IMR-90 (cell line): ENCODE measurements at regions not wholly inside any gene's neighbourhood (a gene's known extent, or its start where the extent isn't known, plus 50 kb on each side); places are given as distances from the start of the nearest gene placed in this dataset.

Source experiments
- ATAC-seq: fragments of 200-7000 bp; cut with Tn5 transposase; 2 replicates; pipeline ENCODE4 v1.9.1; 2020; ENCODE audit warnings: low read depth, mild to moderate bottlenecking, moderate library complexity
- BruUV-seq: library from RNA; stranded (reverse); fragments of 400-500 nt; replicated peaks from 2 replicates; lab custom pipeline; 2021; lab: Mats Ljungman, UMichigan
- CTCF ChIA-PET: fragments of 300-600 bp; formaldehyde crosslinking; extraction: SDS; loops from one replicate; lab custom pipeline; 2021; ENCODE audit warnings: antibody characterized with exemption; lab: Yijun Ruan, JAX
- POLR2A ChIA-PET: fragments of 300-600 bp; sonication (Branson Sonifier 250); formaldehyde crosslinking; loops from one replicate; lab custom pipeline; 2022; ENCODE audit warnings: antibody characterized with exemption; ENCODE audit not compliant: unreplicated experiment; lab: Charles Lee
- DNase-seq: peaks from one replicate; pipeline ENCODE4 v3.0.0; 2013
- H2AFZ ChIP-seq: replicated peaks from 2 replicates; pipeline ENCODE3; 2013; ENCODE audit warnings: low read length, mild to moderate bottlenecking; ENCODE audit not compliant: poor library complexity
- H2AK5ac ChIP-seq: 2 replicates; pipeline ENCODE4 v1.6.1; 2013; ENCODE audit warnings: low read depth, low read length, inconsistent platforms
- H2AK9ac ChIP-seq: replicated peaks from 2 replicates; pipeline ENCODE3; 2013; ENCODE audit warnings: mild to moderate bottlenecking, low read depth, low read length, moderate library complexity; ENCODE audit not compliant: poor library complexity
- H2BK120ac ChIP-seq: 2 replicates; pipeline ENCODE4 v1.6.1; 2013; ENCODE audit warnings: low read depth, low read length, inconsistent platforms
- H2BK15ac ChIP-seq: 3 replicates; pipeline ENCODE4 v1.6.1; 2013; ENCODE audit warnings: low read depth, low read length, inconsistent platforms
- H2BK20ac ChIP-seq: 2 replicates; pipeline ENCODE4 v1.6.1; 2013; ENCODE audit warnings: low read depth, mild to moderate bottlenecking, inconsistent platforms, low read length, moderate library complexity
- H2BK5ac ChIP-seq: 2 replicates; pipeline ENCODE4 v1.6.1; 2013; ENCODE audit warnings: mild to moderate bottlenecking, low read depth, low read length, inconsistent platforms; ENCODE audit not compliant: poor library complexity, severe bottlenecking
- H3K14ac ChIP-seq: replicated peaks from 2 replicates; pipeline ENCODE4 v1.6.1; 2013; ENCODE audit warnings: low read depth, low read length, inconsistent platforms
- H3K18ac ChIP-seq: 2 replicates; pipeline ENCODE4 v1.6.1; 2013; ENCODE audit warnings: low read depth, low read length, control low read depth
- H3K23ac ChIP-seq: 2 replicates; pipeline ENCODE4 v1.6.1; 2013; ENCODE audit warnings: low read depth, low read length, inconsistent platforms
- H3K27ac ChIP-seq: 2 replicates; pipeline ENCODE4 v1.5.1; 2013; ENCODE audit warnings: mild to moderate bottlenecking, control low read depth, low read length; ENCODE audit not compliant: insufficient read depth
- H3K27me3 ChIP-seq: 2 replicates; pipeline ENCODE4 v1.6.1; 2013; ENCODE audit warnings: low read length; ENCODE audit not compliant: control insufficient read depth, insufficient read depth
- H3K36me3 ChIP-seq: 2 replicates; pipeline ENCODE4 v1.6.1; 2013; ENCODE audit warnings: low read length, mixed read lengths; ENCODE audit not compliant: control insufficient read depth, insufficient read depth
- H3K4ac ChIP-seq: 2 replicates; pipeline ENCODE4 v1.6.1; 2013; ENCODE audit warnings: low read depth, low read length, inconsistent platforms
- H3K4me1 ChIP-seq: 2 replicates; pipeline ENCODE4 v1.6.1; 2013; ENCODE audit warnings: low read length, mixed read lengths; ENCODE audit not compliant: control insufficient read depth, insufficient read depth
- H3K4me2 ChIP-seq: 2 replicates; pipeline ENCODE4 v1.6.1; 2013; ENCODE audit warnings: low read depth, mild to moderate bottlenecking, control low read depth, low read length, moderate library complexity
- H3K4me3 ChIP-seq: 2 replicates; pipeline ENCODE4 v1.5.1; 2013; ENCODE audit warnings: low read depth, mild to moderate bottlenecking, control low read depth, low read length, moderate library complexity; ENCODE audit not compliant: insufficient read depth
- H3K56ac ChIP-seq: 2 replicates; pipeline ENCODE4 v1.6.1; 2013; ENCODE audit warnings: low read length, inconsistent platforms; ENCODE audit not compliant: insufficient read depth; ENCODE audit errors: extremely low read depth
- H3K79me1 ChIP-seq, 2 experiments: 2 replicates each; pipeline ENCODE4 v1.6.1; 2013; ENCODE audit warnings: low read length in 2 of 2, inconsistent platforms in 1 of 2, low read depth in 1 of 2
- H3K9ac ChIP-seq: 2 replicates; pipeline ENCODE4 v1.6.1; 2013; ENCODE audit warnings: low read depth, low read length, control low read depth
- H3K9me1 ChIP-seq: 2 replicates; pipeline ENCODE4 v1.6.1; 2013; ENCODE audit warnings: low read length, inconsistent platforms; ENCODE audit not compliant: insufficient read depth
- H3K9me3 ChIP-seq: 2 replicates; pipeline ENCODE4 v1.6.1; 2013; ENCODE audit warnings: low read length; ENCODE audit not compliant: control insufficient read depth, insufficient read depth
- H4K20me1 ChIP-seq: 2 replicates; pipeline ENCODE4 v1.6.1; 2013; ENCODE audit warnings: low read length, inconsistent platforms; ENCODE audit not compliant: insufficient read depth
- H4K5ac ChIP-seq: 2 replicates; pipeline ENCODE4 v1.6.1; 2013; ENCODE audit warnings: mild to moderate bottlenecking, low read depth, low read length, control low read depth
- H4K8ac ChIP-seq, 2 experiments: 2 replicates each; pipeline ENCODE4 v1.6.1; 2013; ENCODE audit warnings: low read depth in 2 of 2, low read length in 2 of 2, control low read depth in 1 of 2, inconsistent platforms in 1 of 2
- H4K91ac ChIP-seq: 2 replicates; pipeline ENCODE4 v1.6.1; 2013; ENCODE audit warnings: low read depth, low read length, inconsistent platforms; ENCODE audit not compliant: insufficient read depth
- BHLHE40 ChIP-seq: fragments of 150-350 bp; IDR thresholded peaks from 2 replicates; pipeline ENCODE4 v1.6.1; 2016; ENCODE audit warnings: mild to moderate bottlenecking, low read depth, low read length
- CEBPB ChIP-seq: IDR thresholded peaks from 2 replicates; pipeline ENCODE4 v1.6.1; 2012; ENCODE audit warnings: low read depth, low read length, improper control_type of control experiment
- CHD1 ChIP-seq: IDR thresholded peaks from 2 replicates; pipeline ENCODE4 v1.6.1; 2012; ENCODE audit warnings: low read depth, low read length, improper control_type of control experiment
- FOS ChIP-seq: fragments of 150-350 bp; IDR thresholded peaks from 2 replicates; pipeline ENCODE4 v1.6.1; 2016; ENCODE audit warnings: low read depth, low read length
- MAFK ChIP-seq: IDR thresholded peaks from 2 replicates; pipeline ENCODE4 v1.6.1; 2012; ENCODE audit warnings: low read depth, low read length, improper control_type of control experiment
- MXI1 ChIP-seq: IDR thresholded peaks from 2 replicates; pipeline ENCODE4 v1.6.1; 2012; ENCODE audit warnings: low read depth, mild to moderate bottlenecking, low read length, moderate library complexity, borderline replicate concordance
- NFE2L2 ChIP-seq: fragments of 150-350 bp; IDR thresholded peaks from 2 replicates; pipeline ENCODE4 v1.6.1; 2016; ENCODE audit warnings: low read depth, mild to moderate bottlenecking, low read length
- POLR2A ChIP-seq: IDR thresholded peaks from 2 replicates; pipeline ENCODE4 v1.6.1; 2012; ENCODE audit warnings: mild to moderate bottlenecking, low read depth, low read length
- RAD21 ChIP-seq: IDR thresholded peaks from 2 replicates; pipeline ENCODE4 v1.6.1; 2012; ENCODE audit warnings: low read length, improper control_type of control experiment
- RCOR1 ChIP-seq: IDR thresholded peaks from 2 replicates; pipeline ENCODE4 v1.6.1; 2012; ENCODE audit warnings: mild to moderate bottlenecking, low read length, improper control_type of control experiment; ENCODE audit not compliant: insufficient replicate concordance
- RFX5 ChIP-seq: IDR thresholded peaks from 2 replicates; pipeline ENCODE4 v1.8.0; 2012; ENCODE audit warnings: low read depth, mild to moderate bottlenecking, low read length, moderate library complexity
- USF2 ChIP-seq: fragments of 150-350 bp; IDR thresholded peaks from 2 replicates; pipeline ENCODE4 v1.6.1; 2017; ENCODE audit warnings: mild to moderate bottlenecking, antibody characterized with exemption, low read length, low read depth
- WGBS, 2 experiments: methylation state at CpG; one replicate each; pipeline versions ENCODE4 v1.1.5 to v1.1.7; 2013; ENCODE audit warnings: missing lambda C conversion rate in 2 of 2; ENCODE audit not compliant: insufficient read length in 1 of 2; ENCODE audit errors: extremely low coverage in 2 of 2; 5-methylcytosine and 5-hydroxymethylcytosine counted together
- dilution Hi-C: fragments of 300-500 bp; cut with HindIII; formaldehyde crosslinking; loops from one replicate; pipeline ENCODE4 v1.14.3; 2018; ENCODE audit warnings: low sequenced_read_pairs; ENCODE audit not compliant: unreplicated experiment
- in situ Hi-C: fragments of 300-500 bp; cut with MboI; formaldehyde crosslinking; loops from 3 replicates; pipeline ENCODE4 v1.14.3; 2019; ENCODE audit warnings: low sequenced_read_pairs, inconsistent platforms, mixed read lengths
- intact Hi-C: fragments of 100-400 bp; cut with micrococcal nuclease; formaldehyde crosslinking; loops from 2 replicates; pipeline ENCODE4 v1.10.0; 2022
- TF ChIP-seq, protein P1 (sequence below): conservative IDR thresholded peaks from 2 replicates; pipeline ENCODE4 v1.5.1; 2012; ENCODE audit warnings: mild to moderate bottlenecking, low read depth, low read length, improper control_type of control experiment

GRCh38 chr2:30318987-30319782 lies 87.9 kb downstream of the LBH start:
- in situ Hi-C loops: no loop called here
- no peak for DNase-seq
- Histone ChIP-seq H3K79me1 (no peaks in the 10 kb centered on the region), H4K91ac (no peak overlapping the region), H3K4me3 (no peak overlapping the region), H3K4me1 (no peaks in the 10 kb centered on the region), H2BK20ac (no peak overlapping the region), H2AFZ (no peak overlapping the region), H3K27ac (no peak overlapping the region), H3K9me1 (no peaks in the 10 kb centered on the region), H3K23ac (no peak overlapping the region), H2AK5ac (no peak overlapping the region), H3K4ac (no peak overlapping the region), H2BK5ac (no peak overlapping the region), H4K8ac (no peak overlapping the region), H3K9me3 (0 out of 2 replicates have a peak, but pooled peaks cover 4% of the 10 kb centered on the region), H3K18ac (no peak overlapping the region), H4K5ac (no peak overlapping the region), H4K20me1 (no peaks in the 10 kb centered on the region), H3K27me3 (no peaks in the 10 kb centered on the region; the same call in 1 of the 2 replicates), H2BK15ac (no peak overlapping the region), H3K4me2 (no peak overlapping the region), H3K56ac (no peak overlapping the region), H3K9ac (no peak overlapping the region), H3K14ac (no peak overlapping the region), H3K36me3 (no peaks in the 10 kb centered on the region), H2AK9ac (no peak overlapping the region), H2BK120ac (no peak overlapping the region)
- no peak for ATAC-seq
- intact Hi-C loops: no loop called here
- dilution Hi-C loops: no loop called here
- ChIA-PET CTCF (no interaction called here), POLR2A (interaction anchor here (0.7 kb wide), 1 partner anchor 62 kb away, joined by 16 read pairs; no protein-coding TSS in a partner anchor)
- TF ChIP-seq MAFK (no peak), CHD1 (no peak), MXI1 (no peak), POLR2A (no peak), FOS (no peak), RFX5 (no peak), CEBPB (no peak), BHLHE40 (no peak), USF2 (no peak), NFE2L2 (no peak), RCOR1 (no peak), RAD21 (no peak)
- TF ChIP-seq, protein P1, sequence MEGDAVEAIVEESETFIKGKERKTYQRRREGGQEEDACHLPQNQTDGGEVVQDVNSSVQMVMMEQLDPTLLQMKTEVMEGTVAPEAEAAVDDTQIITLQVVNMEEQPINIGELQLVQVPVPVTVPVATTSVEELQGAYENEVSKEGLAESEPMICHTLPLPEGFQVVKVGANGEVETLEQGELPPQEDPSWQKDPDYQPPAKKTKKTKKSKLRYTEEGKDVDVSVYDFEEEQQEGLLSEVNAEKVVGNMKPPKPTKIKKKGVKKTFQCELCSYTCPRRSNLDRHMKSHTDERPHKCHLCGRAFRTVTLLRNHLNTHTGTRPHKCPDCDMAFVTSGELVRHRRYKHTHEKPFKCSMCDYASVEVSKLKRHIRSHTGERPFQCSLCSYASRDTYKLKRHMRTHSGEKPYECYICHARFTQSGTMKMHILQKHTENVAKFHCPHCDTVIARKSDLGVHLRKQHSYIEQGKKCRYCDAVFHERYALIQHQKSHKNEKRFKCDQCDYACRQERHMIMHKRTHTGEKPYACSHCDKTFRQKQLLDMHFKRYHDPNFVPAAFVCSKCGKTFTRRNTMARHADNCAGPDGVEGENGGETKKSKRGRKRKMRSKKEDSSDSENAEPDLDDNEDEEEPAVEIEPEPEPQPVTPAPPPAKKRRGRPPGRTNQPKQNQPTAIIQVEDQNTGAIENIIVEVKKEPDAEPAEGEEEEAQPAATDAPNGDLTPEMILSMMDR: no peak
- no TSS peak for BruUV-seq
- 83% methylated on average over 1 of the region's 8 CpGs; no CpG with 5 or more reads in 1 of the 2 experiments for WGBS, 2 experiments
